ENCODE measurements at regions not wholly inside any gene's neighbourhood (a gene's known extent, or its start where the extent isn't known, plus 50 kb on each side); places are given as distances from the start of the nearest gene placed in this dataset.

GRCh38 chr11:79615425-79615824 is 174.6 kb upstream of the TENM4 start (continued):
- TF ChIP-seq RARB (CRISPR knock-in tag; IDR thresholded peaks at IDR 0.05) (no peak), ESRRG (CRISPR knock-in tag; IDR thresholded peaks at IDR 0.05) (no peak), ZNF565 (CRISPR knock-in tag; conservative IDR thresholded peaks at IDR 0.05; ENCODE audit: low read depth) (no peak), CSRNP3 (CRISPR knock-in tag; IDR thresholded peaks at IDR 0.05) (no peak), ISL1 (CRISPR knock-in tag; IDR thresholded peaks at IDR 0.05) (no peak), PATZ1 (CRISPR knock-in tag; IDR thresholded peaks at IDR 0.05; ENCODE audit: borderline replicate concordance) (no peak), ARNTL (CRISPR knock-in tag; IDR thresholded peaks at IDR 0.05; ENCODE audit: borderline replicate concordance, low read depth) (no peak), CSDC2 (CRISPR knock-in tag; IDR thresholded peaks at IDR 0.05) (no peak)

- TF ChIP-seq RARB (CRISPR knock-in tag; IDR thresholded peaks at IDR 0.05) = no peak
- TF ChIP-seq POU6F1 (CRISPR knock-in tag; IDR thresholded peaks at IDR 0.05; ENCODE audit: borderline replicate concordance, low read depth) = no peak
- no peak for TF ChIP-seq TOX (CRISPR knock-in tag; IDR thresholded peaks at IDR 0.05; ENCODE audit: borderline replicate concordance)
- TF ChIP-seq ZFP30 (CRISPR knock-in tag; IDR thresholded peaks at IDR 0.05) = no peak
- no peak for TF ChIP-seq OSR1 (CRISPR knock-in tag; IDR thresholded peaks at IDR 0.05)
- no peak for TF ChIP-seq ARNTL (CRISPR knock-in tag; IDR thresholded peaks at IDR 0.05; ENCODE audit: borderline replicate concordance, low read depth)
- no peak for TF ChIP-seq SNAI2 (CRISPR knock-in tag; IDR thresholded peaks at IDR 0.05)
- no peak for TF ChIP-seq ZNF8 (CRISPR knock-in tag; IDR thresholded peaks at IDR 0.05)
- TF ChIP-seq PPARA (CRISPR knock-in tag; IDR thresholded peaks at IDR 0.05; ENCODE audit: borderline replicate concordance) = no peak
- no peak for TF ChIP-seq TCF4 (CRISPR knock-in tag; IDR thresholded peaks at IDR 0.05; ENCODE audit: borderline replicate concordance)
- no peak for TF ChIP-seq ZC3H10 (CRISPR knock-in tag; IDR thresholded peaks at IDR 0.05)
- no peak for TF ChIP-seq PATZ1 (CRISPR knock-in tag; IDR thresholded peaks at IDR 0.05; ENCODE audit: borderline replicate concordance)
- no peak for ATAC-seq
These were observed 169.8 kb upstream of the TENM4 start for GRCh38 chr11:79610678-79611077.

GRCh38 chr11:79610139-79610538 is 169.3 kb upstream of the TENM4 start:
- no peak for ATAC-seq

More at GRCh38 chr11:79610139-79610538, 169.3 kb upstream of the TENM4 start:
- TF ChIP-seq PPARA (CRISPR knock-in tag; IDR thresholded peaks at IDR 0.05; ENCODE audit: borderline replicate concordance) (no peak), GLIS3 (CRISPR knock-in tag; IDR thresholded peaks at IDR 0.05) (no peak), ZC3H10 (CRISPR knock-in tag; IDR thresholded peaks at IDR 0.05) (no peak), ZFP30 (CRISPR knock-in tag; IDR thresholded peaks at IDR 0.05) (no peak), ARNTL (CRISPR knock-in tag; IDR thresholded peaks at IDR 0.05; ENCODE audit: borderline replicate concordance, low read depth) (no peak), ZNF565 (CRISPR knock-in tag; conservative IDR thresholded peaks at IDR 0.05; ENCODE audit: low read depth) (no peak), CREB5 (CRISPR knock-in tag; IDR thresholded peaks at IDR 0.05; ENCODE audit: low read depth) (no peak), ESRRG (CRISPR knock-in tag; IDR thresholded peaks at IDR 0.05) (no peak), TSHZ2 (CRISPR knock-in tag; IDR thresholded peaks at IDR 0.05) (no peak), CSDC2 (CRISPR knock-in tag; IDR thresholded peaks at IDR 0.05) (no peak), RARB (CRISPR knock-in tag; IDR thresholded peaks at IDR 0.05) (no peak), ZNF8 (CRISPR knock-in tag; IDR thresholded peaks at IDR 0.05) (no peak), CSRNP3 (CRISPR knock-in tag; IDR thresholded peaks at IDR 0.05) (no peak)

All from SK-N-SH treated with all-trans-retinoic acid at 6 μM for 48 hours (cell line).